Panc1 (cell line): ENCODE measurements at regions not wholly inside any gene's neighbourhood (a gene's known extent, or its start where the extent isn't known, plus 50 kb on each side); places are given as distances from the start of the nearest gene placed in this dataset.

ENCODE experiments used
- ATAC-seq: fragments of 200-7000 bp; cut with Tn5 transposase; 2 replicates; pipeline ENCODE4 v1.9.1; 2020; ENCODE audit warnings: mild to moderate bottlenecking, moderate library complexity
- BruUV-seq: library from RNA; stranded (reverse); fragments of 400-500 nt; replicated peaks from 2 replicates; lab custom pipeline; 2021; lab: Mats Ljungman, UMichigan
- CTCF ChIA-PET: fragments of 300-600 bp; sonication (Branson Sonifier 250); formaldehyde crosslinking; loops from one replicate; lab custom pipeline; 2022; ENCODE audit warnings: antibody characterized with exemption; lab: Charles Lee
- POLR2A ChIA-PET: fragments of 300-600 bp; sonication (Branson Sonifier 250); formaldehyde crosslinking; loops from one replicate; lab custom pipeline; 2022; ENCODE audit warnings: antibody characterized with exemption; lab: Charles Lee
- DNase-seq: peaks from one replicate; pipeline ENCODE4 v3.0.0-alpha.2; 2010; ENCODE audit warnings: low read depth, low spot score
- H3K27ac ChIP-seq: 2 replicates; pipeline ENCODE4 v1.5.1; 2011; ENCODE audit warnings: mild to moderate bottlenecking, low read length, inconsistent platforms
- H3K27me3 ChIP-seq: fragments of 200-500 bp; sonication (Bioruptor generic); 2 replicates; pipeline ENCODE4 v1.6.0; 2014; ENCODE audit warnings: low read length, inconsistent platforms; ENCODE audit not compliant: control insufficient read depth, insufficient read depth
- H3K36me3 ChIP-seq: fragments of 200-500 bp; sonication (Bioruptor generic); 2 replicates; pipeline ENCODE4 v1.5.1; 2014; ENCODE audit warnings: inconsistent platforms, mild to moderate bottlenecking, low read length, moderate library complexity; ENCODE audit not compliant: control insufficient read depth, insufficient read depth
- H3K4me1 ChIP-seq: 2 replicates; pipeline ENCODE4 v1.5.1; 2011; ENCODE audit warnings: inconsistent platforms, mild to moderate bottlenecking, low read length, moderate library complexity; ENCODE audit not compliant: control insufficient read depth, insufficient read depth
- H3K4me3 ChIP-seq, 2 experiments: 2 replicates each; pipeline ENCODE4 v1.5.1; 2011 to 2012; ENCODE audit warnings: low read depth in 2 of 2, low read length in 2 of 2, mild to moderate bottlenecking in 2 of 2, inconsistent platforms in 1 of 2, moderate library complexity in 1 of 2
- H3K9me3 ChIP-seq: fragments of 200-500 bp; sonication (Bioruptor generic); 2 replicates; pipeline ENCODE4 v1.5.1; 2014; ENCODE audit warnings: low read depth, mild to moderate bottlenecking, inconsistent platforms, low read length, moderate library complexity; ENCODE audit not compliant: control insufficient read depth, insufficient read depth
- CTCF ChIP-seq: fragments of 450-650 bp; IDR thresholded peaks from 2 replicates; pipeline ENCODE4 v1.5.1; 2017; ENCODE audit warnings: mild to moderate bottlenecking
- POLR2AphosphoS5 ChIP-seq: IDR thresholded peaks from 2 replicates; pipeline ENCODE4 v1.6.1; 2012; ENCODE audit warnings: mild to moderate bottlenecking, low read depth, low read length, moderate library complexity
- REST ChIP-seq, 2 experiments: IDR thresholded peaks; 2 replicates each; pipeline ENCODE4 v1.6.1; 2011 to 2012; ENCODE audit warnings: low read depth in 2 of 2, control low read depth in 1 of 2, low read length in 1 of 2, mild to moderate bottlenecking in 1 of 2, moderate library complexity in 1 of 2; ENCODE audit not compliant: insufficient read depth in 1 of 2
- SIN3A ChIP-seq: IDR thresholded peaks from 2 replicates; pipeline ENCODE4 v1.6.1; 2012; ENCODE audit warnings: low read depth, mild to moderate bottlenecking, low read length, moderate library complexity, borderline replicate concordance; ENCODE audit not compliant: insufficient read depth
- TCF7L2 ChIP-seq: IDR thresholded peaks from 2 replicates; pipeline ENCODE4 v1.6.1; 2011; ENCODE audit warnings: mild to moderate bottlenecking, low read depth, low read length, inconsistent platforms
- in situ Hi-C: cut with HindIII; loops from 2 replicates; pipeline ENCODE4 v1.10.0; 2016; ENCODE audit warnings: low sequenced_read_pairs, low pct_unique_long_range_greater_than_20kb
- intact Hi-C: fragments of 100-400 bp; cut with micrococcal nuclease; formaldehyde crosslinking; loops from one replicate; pipeline ENCODE4 v1.10.0; 2022; ENCODE audit not compliant: unreplicated experiment

- CTCF ChIA-PET, result no interaction called here
- intact Hi-C loops, result no loop called here
- BruUV-seq, result no TSS peak
Observed at GRCh38 chr3:106161246-106161645, 292.4 kb upstream of the CBLB start.

GRCh38 chr3:106167728-106168127, 298.9 kb upstream of the CBLB start:
- CTCF ChIA-PET, result no interaction called here
- Histone ChIP-seq H3K36me3 (no peaks in the 10 kb centered on the region), H3K27me3 (no peaks in the 10 kb centered on the region), H3K4me3 (no peak overlapping the region), H3K9me3 (no peaks in the 10 kb centered on the region), H3K27ac (no peak overlapping the region), H3K4me1 (no peaks in the 10 kb centered on the region)
- TF ChIP-seq REST (IDR thresholded peaks at IDR 0.05; ENCODE audit: insufficient read depth in 1 of 2, low read depth in 2 of 2, low read length in 1 of 2) (no peak), POLR2AphosphoS5 (no peak), SIN3A (no peak), CTCF (no peak), TCF7L2 (no peak)
- no TSS peak for BruUV-seq
- POLR2A ChIA-PET, result no interaction called here
- no peak for DNase-seq
- ATAC-seq, result no peak
- intact Hi-C loops (no loop called here), in situ Hi-C loops (no loop called here)

More at GRCh38 chr3:106161246-106161645, 292.4 kb upstream of the CBLB start:
- ATAC-seq, result no peak
- Histone ChIP-seq H3K4me1 (no peaks in the 10 kb centered on the region), H3K27me3 (no peaks in the 10 kb centered on the region), H3K27ac (no peak overlapping the region), H3K4me3 (no peak overlapping the region), H3K9me3 (no peaks in the 10 kb centered on the region), H3K36me3 (no peaks in the 10 kb centered on the region)
- POLR2A ChIA-PET, result no interaction called here
- DNase-seq, result no peak
- TF ChIP-seq TCF7L2, result no peak
- TF ChIP-seq REST (IDR thresholded peaks at IDR 0.05; ENCODE audit: insufficient read depth in 1 of 2, low read depth in 2 of 2, low read length in 1 of 2), result no peak
- TF ChIP-seq POLR2AphosphoS5, result no peak
- TF ChIP-seq CTCF, result no peak
- in situ Hi-C loops, result no loop called here
